ENCODE measurements at regions not wholly inside any gene's neighbourhood (a gene's known extent, or its start where the extent isn't known, plus 50 kb on each side); places are given as distances from the start of the nearest gene placed in this dataset.

- DNase-seq (ENCODE audit: low spot score in 2 of 2): no peak
- 78% methylated on average over 2 of the region's 2 CpGs; no CpG with 5 or more reads in 1 of the 2 donors for WGBS, 2 donors
- H3K4me3 ChIP-seq (ENCODE audit: low read depth, poor library complexity, severe bottlenecking): no peak overlapping the region
- intact Hi-C loops (cut with DNase I; ENCODE audit: low total_unique reads): no loop called here
- no peak for TF ChIP-seq CTCF (IDR thresholded peaks at IDR 0.05)
- TF ChIP-seq POLR2A (IDR thresholded peaks at IDR 0.05): no peak
These were observed 67.6 kb downstream of the CRYGS start for GRCh38 chr3:186476541-186476940.

GRCh38 chr3:186476044-186476468 is 68.1 kb downstream of the CRYGS start:
- no peak for DNase-seq (ENCODE audit: low spot score in 2 of 2)
- WGBS, 2 donors: 54 to 56% methylated on average over 3 of the region's 3 CpGs
- no peak overlapping the region for H3K4me3 ChIP-seq (ENCODE audit: low read depth, poor library complexity, severe bottlenecking)
- intact Hi-C loops (cut with DNase I; ENCODE audit: low total_unique reads): no loop called here
- TF ChIP-seq POLR2A (IDR thresholded peaks at IDR 0.05) (no peak), CTCF (IDR thresholded peaks at IDR 0.05) (no peak)

- peak in 1 of 2 donors; percentile 8 for DNase-seq (ENCODE audit: low spot score in 2 of 2)
- TF ChIP-seq POLR2A (IDR thresholded peaks at IDR 0.05) (no peak), CTCF (IDR thresholded peaks at IDR 0.05) (no peak)
- H3K4me3 ChIP-seq (ENCODE audit: low read depth, poor library complexity, severe bottlenecking): no peak overlapping the region
- intact Hi-C loops (cut with DNase I; ENCODE audit: low total_unique reads): no loop called here
- WGBS, 2 donors: 39 to 44% methylated on average over 2 of the region's 2 CpGs
These were observed 71.0 kb downstream of the CRYGS start for GRCh38 chr3:186473166-186473565.

GRCh38 chr3:186472456-186473008 is 71.6 kb downstream of the CRYGS start:
- H3K4me3 ChIP-seq (ENCODE audit: low read depth, poor library complexity, severe bottlenecking): no peak overlapping the region
- TF ChIP-seq CTCF (IDR thresholded peaks at IDR 0.05) (no peak), POLR2A (IDR thresholded peaks at IDR 0.05) (no peak)
- WGBS, 2 donors: 65 to 66% methylated on average over 8 of the region's 8 CpGs
- intact Hi-C loops (cut with DNase I; ENCODE audit: low total_unique reads): no loop called here
- DNase-seq (ENCODE audit: low spot score in 2 of 2): no peak

GRCh38 chr3:186471771-186472170 is 72.4 kb downstream of the CRYGS start:
- no peak overlapping the region for H3K4me3 ChIP-seq (ENCODE audit: low read depth, poor library complexity, severe bottlenecking)
- intact Hi-C loops (cut with DNase I; ENCODE audit: low total_unique reads): no loop called here
- peak in 1 of 2 donors; percentile 54 for DNase-seq (ENCODE audit: low spot score in 2 of 2)
- 72 to 78% methylated on average over 5 of the region's 5 CpGs for WGBS, 2 donors
- TF ChIP-seq CTCF (IDR thresholded peaks at IDR 0.05) (no peak), POLR2A (IDR thresholded peaks at IDR 0.05) (no peak)

GRCh38 chr3:186469525-186469924 is 74.7 kb downstream of the CRYGS start:
- H3K4me3 ChIP-seq (ENCODE audit: low read depth, poor library complexity, severe bottlenecking): no peak overlapping the region
- no peak for DNase-seq (ENCODE audit: low spot score in 2 of 2)
- intact Hi-C loops (cut with DNase I; ENCODE audit: low total_unique reads): no loop called here
- WGBS, 2 donors: 74 to 80% methylated on average over 4 of the region's 4 CpGs
- no peak for TF ChIP-seq CTCF (IDR thresholded peaks at IDR 0.05)
- no peak for TF ChIP-seq POLR2A (IDR thresholded peaks at IDR 0.05)

Measured in lower leg skin (tissue), 4 donors.